Prostate gland (tissue), 2 donors: ENCODE measurements at regions not wholly inside any gene's neighbourhood (a gene's known extent, or its start where the extent isn't known, plus 50 kb on each side); places are given as distances from the start of the nearest gene placed in this dataset.

ENCODE experiments used
- POLR2AphosphoS5 ChIP-seq: sonication (generic); formaldehyde crosslinking; IDR thresholded peaks from one replicate; pipeline ENCODE4 v1.6.1; 2017; ENCODE audit warnings: antibody characterized with exemption
- TF ChIP-seq, protein P1 (sequence below), 4 experiments: fragments of 200-600 bp in 2 of 4; fragments of 450-650 bp in 2 of 4; sonication (generic) in 2 of 4; IDR thresholded peaks; 1 replicate in 3 of 4; 2 replicates in 1 of 4; pipeline ENCODE4 v1.5.1; 2016 to 2019; ENCODE audit warnings: antibody characterized with exemption in 4 of 4, mild to moderate bottlenecking in 2 of 4, moderate library complexity in 2 of 4

DNA sequence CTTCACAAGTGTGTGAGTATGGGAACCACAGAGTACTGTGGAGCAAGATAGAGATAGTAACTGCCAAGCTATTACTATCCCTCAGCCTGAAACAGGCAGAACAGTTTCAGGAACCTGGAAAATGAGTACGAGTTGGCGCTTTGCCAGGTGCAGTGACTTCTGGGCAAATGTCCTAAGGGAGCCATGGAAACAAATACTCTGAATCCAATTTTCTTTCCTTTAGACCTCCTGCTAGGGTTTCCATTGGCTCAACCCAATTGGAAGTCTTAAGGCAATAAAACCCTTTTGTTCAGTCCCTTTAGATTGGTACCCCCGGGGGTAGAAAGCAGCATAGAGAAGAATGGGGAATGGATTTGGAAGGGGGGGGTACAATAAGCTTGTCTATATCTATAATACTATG, 205.0 kb upstream of the EPHA7 start:
- TF ChIP-seq, protein P1, sequence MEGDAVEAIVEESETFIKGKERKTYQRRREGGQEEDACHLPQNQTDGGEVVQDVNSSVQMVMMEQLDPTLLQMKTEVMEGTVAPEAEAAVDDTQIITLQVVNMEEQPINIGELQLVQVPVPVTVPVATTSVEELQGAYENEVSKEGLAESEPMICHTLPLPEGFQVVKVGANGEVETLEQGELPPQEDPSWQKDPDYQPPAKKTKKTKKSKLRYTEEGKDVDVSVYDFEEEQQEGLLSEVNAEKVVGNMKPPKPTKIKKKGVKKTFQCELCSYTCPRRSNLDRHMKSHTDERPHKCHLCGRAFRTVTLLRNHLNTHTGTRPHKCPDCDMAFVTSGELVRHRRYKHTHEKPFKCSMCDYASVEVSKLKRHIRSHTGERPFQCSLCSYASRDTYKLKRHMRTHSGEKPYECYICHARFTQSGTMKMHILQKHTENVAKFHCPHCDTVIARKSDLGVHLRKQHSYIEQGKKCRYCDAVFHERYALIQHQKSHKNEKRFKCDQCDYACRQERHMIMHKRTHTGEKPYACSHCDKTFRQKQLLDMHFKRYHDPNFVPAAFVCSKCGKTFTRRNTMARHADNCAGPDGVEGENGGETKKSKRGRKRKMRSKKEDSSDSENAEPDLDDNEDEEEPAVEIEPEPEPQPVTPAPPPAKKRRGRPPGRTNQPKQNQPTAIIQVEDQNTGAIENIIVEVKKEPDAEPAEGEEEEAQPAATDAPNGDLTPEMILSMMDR (IDR thresholded peaks at IDR 0.05) = no peak
- no peak for TF ChIP-seq POLR2AphosphoS5
